Activated B cell treated with CpG ODN at 0.5 μM for 24 hours (primary cell): ENCODE measurements at regions not wholly inside any gene's neighbourhood (a gene's known extent, or its start where the extent isn't known, plus 50 kb on each side); places are given as distances from the start of the nearest gene placed in this dataset.

Experiments
- ATAC-seq: fragments of 200-7000 bp; cut with Tn5 transposase; one replicate; pipeline ENCODE4 v1.10.0; 2021; ENCODE audit warnings: low read depth, mild to moderate bottlenecking, moderate library complexity
- CTCF ChIA-PET: fragments of 350-600 bp; sonication (Branson Sonifier 250); formaldehyde crosslinking; loops from one replicate; lab custom pipeline; 2021; ENCODE audit warnings: antibody characterized with exemption; lab: Charles Lee
- POLR2A ChIA-PET: fragments of 350-600 bp; sonication (Branson Sonifier 250); formaldehyde crosslinking; loops from one replicate; lab custom pipeline; 2021; ENCODE audit warnings: antibody characterized with exemption; lab: Charles Lee
- DNase-seq: peaks from one replicate; pipeline ENCODE4 v3.0.0; 2022
- H3K27ac Mint-ChIP-seq: one replicate; pipeline ENCODE4 v1.8.0; 2020; ENCODE audit warnings: mixed read lengths
- H3K27me3 Mint-ChIP-seq: one replicate; pipeline ENCODE4 v1.8.0; 2021; ENCODE audit warnings: mixed read lengths
- H3K36me3 Mint-ChIP-seq: one replicate; pipeline ENCODE4 v1.8.0; 2021; ENCODE audit warnings: low read depth, mixed read lengths
- H3K4me1 Mint-ChIP-seq: one replicate; pipeline ENCODE4 v1.8.0; 2021; ENCODE audit warnings: mixed read lengths
- H3K4me3 Mint-ChIP-seq: one replicate; pipeline ENCODE4 v1.8.0; 2020; ENCODE audit warnings: mild to moderate bottlenecking, mixed read lengths
- H3K9me3 Mint-ChIP-seq: one replicate; pipeline ENCODE4 v1.8.0; 2020; ENCODE audit warnings: mixed read lengths
- intact Hi-C: fragments of 100-400 bp; cut with micrococcal nuclease; formaldehyde crosslinking; loops from one replicate; pipeline ENCODE4 v1.15.1; 2024
- TF ChIP-seq, protein P1 (sequence below): fragments of 200-600 bp; IDR thresholded peaks from one replicate; pipeline ENCODE4 v1.8.0; 2022; ENCODE audit warnings: antibody characterized with exemption, mild to moderate bottlenecking

DNA sequence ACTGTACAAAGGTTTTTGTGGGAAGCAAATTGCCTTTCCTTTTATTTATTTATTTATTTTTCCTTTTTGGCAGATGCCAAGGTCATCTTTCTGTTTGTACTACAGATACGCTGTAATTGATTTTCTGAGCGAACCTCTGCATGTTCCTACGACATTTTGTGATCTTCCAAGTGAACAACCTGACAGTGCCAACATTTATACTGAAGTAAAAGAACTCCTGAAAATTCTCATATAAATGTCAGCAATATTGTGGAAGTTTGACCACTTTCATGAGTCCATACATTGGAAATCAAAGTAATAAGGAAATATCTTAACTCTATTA is 86.8 kb upstream of the EEPD1 start:
- no peak for ATAC-seq
- H3K27me3 Mint-ChIP-seq, result peaks cover 8% of the 10 kb centered on the region
- no peak overlapping the region for H3K27ac Mint-ChIP-seq
- intact Hi-C loops, result no loop called here
- H3K9me3 Mint-ChIP-seq, result no peaks in the 10 kb centered on the region
- POLR2A ChIA-PET, result no interaction called here
- H3K4me1 Mint-ChIP-seq, result no peaks in the 10 kb centered on the region
- TF ChIP-seq, protein P1, sequence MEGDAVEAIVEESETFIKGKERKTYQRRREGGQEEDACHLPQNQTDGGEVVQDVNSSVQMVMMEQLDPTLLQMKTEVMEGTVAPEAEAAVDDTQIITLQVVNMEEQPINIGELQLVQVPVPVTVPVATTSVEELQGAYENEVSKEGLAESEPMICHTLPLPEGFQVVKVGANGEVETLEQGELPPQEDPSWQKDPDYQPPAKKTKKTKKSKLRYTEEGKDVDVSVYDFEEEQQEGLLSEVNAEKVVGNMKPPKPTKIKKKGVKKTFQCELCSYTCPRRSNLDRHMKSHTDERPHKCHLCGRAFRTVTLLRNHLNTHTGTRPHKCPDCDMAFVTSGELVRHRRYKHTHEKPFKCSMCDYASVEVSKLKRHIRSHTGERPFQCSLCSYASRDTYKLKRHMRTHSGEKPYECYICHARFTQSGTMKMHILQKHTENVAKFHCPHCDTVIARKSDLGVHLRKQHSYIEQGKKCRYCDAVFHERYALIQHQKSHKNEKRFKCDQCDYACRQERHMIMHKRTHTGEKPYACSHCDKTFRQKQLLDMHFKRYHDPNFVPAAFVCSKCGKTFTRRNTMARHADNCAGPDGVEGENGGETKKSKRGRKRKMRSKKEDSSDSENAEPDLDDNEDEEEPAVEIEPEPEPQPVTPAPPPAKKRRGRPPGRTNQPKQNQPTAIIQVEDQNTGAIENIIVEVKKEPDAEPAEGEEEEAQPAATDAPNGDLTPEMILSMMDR, result no peak
- H3K36me3 Mint-ChIP-seq, result no peaks in the 10 kb centered on the region
- CTCF ChIA-PET, result no interaction called here
- no peak for DNase-seq
- H3K4me3 Mint-ChIP-seq, result no peak overlapping the region

DNA sequence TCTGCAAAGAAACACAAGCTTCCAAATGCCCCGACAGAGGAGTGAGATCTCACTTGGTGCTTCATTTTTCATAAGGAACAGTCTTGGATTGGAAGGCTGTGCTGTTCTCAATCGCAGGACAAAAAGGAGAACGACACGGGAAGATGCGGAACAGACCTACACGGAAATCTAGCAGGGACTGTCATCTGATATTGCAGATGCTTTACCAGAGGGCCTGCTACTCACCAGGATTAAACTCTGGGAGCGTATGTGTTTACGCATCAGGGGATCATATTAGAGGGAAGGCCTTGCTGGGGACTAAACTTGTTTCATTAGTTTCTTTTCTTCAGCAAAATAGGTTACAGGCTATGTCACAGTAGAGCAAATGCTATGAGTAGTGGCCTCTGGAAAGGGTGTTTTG is 82.8 kb upstream of the EEPD1 start:
- ATAC-seq (no peak), DNase-seq (no peak)
- no peaks in the 10 kb centered on the region for H3K9me3 Mint-ChIP-seq
- ChIA-PET CTCF (no interaction called here), POLR2A (no interaction called here)
- intact Hi-C loops, result no loop called here
- TF ChIP-seq, protein P1, result no peak
- peaks cover 12% of the 10 kb centered on the region for H3K27me3 Mint-ChIP-seq
- no peak overlapping the region for H3K27ac Mint-ChIP-seq
- H3K36me3 Mint-ChIP-seq, result no peaks in the 10 kb centered on the region
- H3K4me3 Mint-ChIP-seq, result no peak overlapping the region
- H3K4me1 Mint-ChIP-seq, result no peaks in the 10 kb centered on the region

DNA sequence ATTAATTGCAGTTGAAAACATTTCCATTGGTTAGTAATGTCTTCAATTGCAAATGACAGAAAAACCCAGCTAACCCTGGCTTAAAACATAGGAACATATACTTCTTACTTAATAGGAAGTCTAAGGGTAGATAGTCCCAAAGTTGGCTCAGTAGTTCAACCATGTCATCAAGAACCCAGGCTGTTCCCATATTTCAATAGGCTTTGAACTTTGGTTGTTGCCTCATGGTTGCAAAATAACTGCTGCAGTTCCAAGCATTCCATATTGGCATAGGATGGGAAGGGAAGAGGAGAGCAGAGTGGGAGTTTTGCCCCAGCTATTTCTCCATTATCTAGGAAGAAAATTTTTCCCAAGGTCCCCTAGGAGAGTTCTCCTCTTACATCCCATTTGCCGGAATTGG is 81.4 kb upstream of the EEPD1 start:
- intact Hi-C loops, result no loop called here
- Mint-ChIP-seq H3K36me3 (no peaks in the 10 kb centered on the region), H3K27ac (no peak overlapping the region), H3K27me3 (peaks cover 12% of the 10 kb centered on the region), H3K4me1 (no peaks in the 10 kb centered on the region), H3K9me3 (no peaks in the 10 kb centered on the region), H3K4me3 (no peak overlapping the region)
- no peak for DNase-seq
- CTCF ChIA-PET, result no interaction called here
- TF ChIP-seq, protein P1, result no peak
- POLR2A ChIA-PET, result no interaction called here
- no peak for ATAC-seq

DNA sequence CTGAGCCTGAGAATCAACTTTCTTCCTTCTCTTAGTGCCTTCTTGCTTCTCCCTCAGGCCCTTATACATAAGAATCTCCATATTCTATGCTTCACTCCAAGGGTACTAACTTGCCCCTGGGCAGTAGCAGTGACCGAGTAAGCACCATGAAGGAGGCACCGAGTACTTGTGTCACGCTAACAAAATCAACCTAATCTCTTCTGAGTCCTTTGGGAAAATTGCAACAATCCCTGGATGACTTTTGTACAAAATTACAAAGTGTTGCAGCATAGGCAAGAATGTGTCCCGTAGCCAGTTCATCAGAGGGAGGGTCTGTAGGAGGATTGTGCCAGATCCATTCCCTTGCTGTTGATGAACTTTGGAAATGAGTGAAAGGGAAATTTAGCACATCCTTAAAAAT is 80.4 kb upstream of the EEPD1 start:
- CTCF ChIA-PET, result no interaction called here
- Mint-ChIP-seq H3K36me3 (no peaks in the 10 kb centered on the region), H3K27ac (no peak overlapping the region), H3K4me1 (no peaks in the 10 kb centered on the region), H3K4me3 (no peak overlapping the region), H3K27me3 (peaks cover 10% of the 10 kb centered on the region), H3K9me3 (no peaks in the 10 kb centered on the region)
- POLR2A ChIA-PET, result no interaction called here
- no peak for DNase-seq
- intact Hi-C loops, result no loop called here
- ATAC-seq, result no peak
- TF ChIP-seq, protein P1, result no peak

DNA sequence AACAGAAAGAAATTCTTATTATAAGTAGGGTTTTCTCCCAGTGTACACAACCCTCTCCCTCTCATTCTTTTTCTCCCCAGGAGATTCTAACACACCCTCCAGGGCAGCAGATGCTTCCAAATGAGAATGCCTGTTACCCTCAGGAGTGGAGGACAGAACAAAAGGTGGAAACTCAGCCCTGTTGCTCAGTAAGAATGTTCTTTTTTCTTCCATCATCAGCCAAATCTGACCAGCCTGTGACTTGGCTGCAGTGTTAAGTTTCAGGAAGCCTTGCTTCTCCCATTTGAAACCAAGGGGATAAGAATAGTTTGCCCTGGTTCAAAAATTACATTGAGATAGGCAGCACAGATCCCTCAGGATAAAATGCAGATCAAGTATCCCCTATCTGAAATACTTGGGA is 77.5 kb upstream of the EEPD1 start:
- POLR2A ChIA-PET, result no interaction called here
- H3K27me3 Mint-ChIP-seq, result peaks cover 8% of the 10 kb centered on the region
- no peak overlapping the region for H3K4me3 Mint-ChIP-seq
- DNase-seq (no peak), ATAC-seq (no peak)
- no peaks in the 10 kb centered on the region for H3K36me3 Mint-ChIP-seq
- H3K9me3 Mint-ChIP-seq, result no peaks in the 10 kb centered on the region
- intact Hi-C loops, result no loop called here
- no peak overlapping the region for H3K27ac Mint-ChIP-seq
- TF ChIP-seq, protein P1, result no peak
- CTCF ChIA-PET, result no interaction called here
- H3K4me1 Mint-ChIP-seq, result no peaks in the 10 kb centered on the region
